ENCODE measurements at regions not wholly inside any gene's neighbourhood (a gene's known extent, or its start where the extent isn't known, plus 50 kb on each side); places are given as distances from the start of the nearest gene placed in this dataset.

GRCh38 chr4:10171055-10171454, 54.5 kb upstream of the WDR1 start:
- H3K9me3 ChIP-seq (ENCODE audit: control insufficient read depth in 2 of 3, insufficient read depth in 1 of 3, low read length in 3 of 3): no peaks in the 10 kb centered on the region
- FAIRE-seq (no peak), DNase-seq (no peak)
- H3K27ac ChIP-seq (ENCODE audit: low read depth in 2 of 2, low read length in 2 of 2): no peak overlapping the region
- H3K4me3 ChIP-seq (ENCODE audit: low read length in 3 of 3): no peak overlapping the region
- H3K4me1 ChIP-seq (ENCODE audit: control insufficient read depth in 2 of 3, insufficient read depth in 2 of 3, low read depth in 1 of 3, low read length in 3 of 3): peaks cover 0 to 16% (median 0%) of the 10 kb centered on the region in 3 donors
- TF ChIP-seq CTCF (IDR thresholded peaks at IDR 0.05; ENCODE audit: borderline replicate concordance, extremely low read depth, insufficient read depth): no peak
- intact Hi-C loops (cut with DNase I): no loop called here
- H3K36me3 ChIP-seq (ENCODE audit: control insufficient read depth in 2 of 3, insufficient read depth in 3 of 3, low read length in 3 of 3): no peaks in the 10 kb centered on the region
- no peaks in the 10 kb centered on the region for H3K27me3 ChIP-seq (ENCODE audit: control insufficient read depth, insufficient read depth, low read length)
- no peak overlapping the region for H3K9ac ChIP-seq (ENCODE audit: low read length in 3 of 3)

GRCh38 chr4:10169839-10170387, 53.3 kb upstream of the WDR1 start:
- no peak for TF ChIP-seq CTCF (IDR thresholded peaks at IDR 0.05; ENCODE audit: borderline replicate concordance, extremely low read depth, insufficient read depth)
- Histone ChIP-seq H3K36me3 (ENCODE audit: control insufficient read depth in 2 of 3, insufficient read depth in 3 of 3, low read length in 3 of 3) (no peaks in the 10 kb centered on the region), H3K4me3 (ENCODE audit: low read length in 3 of 3) (no peak overlapping the region), H3K9ac (ENCODE audit: low read length in 3 of 3) (no peak overlapping the region), H3K9me3 (ENCODE audit: control insufficient read depth in 2 of 3, insufficient read depth in 1 of 3, low read length in 3 of 3) (no peaks in the 10 kb centered on the region), H3K27me3 (ENCODE audit: control insufficient read depth, insufficient read depth, low read length) (no peaks in the 10 kb centered on the region), H3K27ac (ENCODE audit: low read depth in 2 of 2, low read length in 2 of 2) (no peak overlapping the region), H3K4me1 (ENCODE audit: control insufficient read depth in 2 of 3, insufficient read depth in 2 of 3, low read depth in 1 of 3, low read length in 3 of 3) (peaks cover 0 to 15% (median 0%) of the 10 kb centered on the region in 3 donors)
- no peak for FAIRE-seq
- DNase-seq: no peak
- intact Hi-C loops (cut with DNase I): no loop called here

- no peak for FAIRE-seq
- Histone ChIP-seq H3K36me3 (ENCODE audit: control insufficient read depth in 2 of 3, insufficient read depth in 3 of 3, low read length in 3 of 3) (no peaks in the 10 kb centered on the region), H3K27me3 (ENCODE audit: control insufficient read depth, insufficient read depth, low read length) (no peaks in the 10 kb centered on the region), H3K9ac (ENCODE audit: low read length in 3 of 3) (no peak overlapping the region), H3K4me1 (ENCODE audit: control insufficient read depth in 2 of 3, insufficient read depth in 2 of 3, low read depth in 1 of 3, low read length in 3 of 3) (peaks cover 0 to 3% (median 0%) of the 10 kb centered on the region in 3 donors), H3K9me3 (ENCODE audit: control insufficient read depth in 2 of 3, insufficient read depth in 1 of 3, low read length in 3 of 3) (no peaks in the 10 kb centered on the region), H3K27ac (ENCODE audit: low read depth in 2 of 2, low read length in 2 of 2) (no peak overlapping the region), H3K4me3 (ENCODE audit: low read length in 3 of 3) (no peak overlapping the region)
- intact Hi-C loops (cut with DNase I): no loop called here
- TF ChIP-seq CTCF (IDR thresholded peaks at IDR 0.05; ENCODE audit: borderline replicate concordance, extremely low read depth, insufficient read depth): no peak
- DNase-seq: no peak
Measured at GRCh38 chr4:10168151-10168550, 51.6 kb upstream of the WDR1 start.

- Histone ChIP-seq H3K4me3 (ENCODE audit: low read length in 3 of 3) (no peak overlapping the region), H3K9me3 (ENCODE audit: control insufficient read depth in 2 of 3, insufficient read depth in 1 of 3, low read length in 3 of 3) (no peaks in the 10 kb centered on the region), H3K9ac (ENCODE audit: low read length in 3 of 3) (no peak overlapping the region), H3K4me1 (ENCODE audit: control insufficient read depth in 2 of 3, insufficient read depth in 2 of 3, low read depth in 1 of 3, low read length in 3 of 3) (peaks cover 0 to 6% (median 2%) of the 10 kb centered on the region in 3 donors), H3K36me3 (ENCODE audit: control insufficient read depth in 2 of 3, insufficient read depth in 3 of 3, low read length in 3 of 3) (no peaks in the 10 kb centered on the region), H3K27me3 (ENCODE audit: control insufficient read depth, insufficient read depth, low read length) (no peaks in the 10 kb centered on the region), H3K27ac (ENCODE audit: low read depth in 2 of 2, low read length in 2 of 2) (no peak overlapping the region)
- DNase-seq (no peak), FAIRE-seq (no peak)
- TF ChIP-seq CTCF (IDR thresholded peaks at IDR 0.05; ENCODE audit: borderline replicate concordance, extremely low read depth, insufficient read depth): no peak
- intact Hi-C loops (cut with DNase I): no loop called here
Measured at GRCh38 chr4:10167201-10167600, 50.6 kb upstream of the WDR1 start.
